ENCODE measurements at regions not wholly inside any gene's neighbourhood (a gene's known extent, or its start where the extent isn't known, plus 50 kb on each side); places are given as distances from the start of the nearest gene placed in this dataset.

DNA sequence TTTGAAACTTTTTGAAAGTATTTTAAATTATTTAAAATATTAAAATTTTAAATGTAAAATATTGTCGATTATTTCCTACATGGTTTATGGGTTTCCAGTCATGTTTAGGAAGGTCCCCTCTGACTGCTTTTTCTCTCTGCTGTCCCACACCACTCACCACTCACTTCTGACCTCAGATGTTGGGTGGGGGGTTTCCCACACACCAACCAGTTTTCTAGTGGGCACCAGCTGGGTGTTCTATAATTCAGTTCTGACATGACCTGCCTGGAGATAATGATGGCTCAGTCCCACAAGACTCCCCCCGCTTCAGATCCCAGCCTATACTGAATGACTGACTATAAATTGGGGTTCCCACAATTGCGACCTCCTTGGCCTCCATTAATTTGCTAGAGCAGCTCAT, 310.4 kb downstream of the GADD45G start:
- H3K36me3 ChIP-seq (replicated peaks in 1 of 2), result no peaks in the 10 kb centered on the region
- intact Hi-C loops (cut with DNase I), result no loop called here
- H3K4me1 ChIP-seq (replicated peaks in 1 of 2), result peaks cover 4 to 11% of the 10 kb centered on the region in 2 donors
- no peak overlapping the region for H3K4me3 ChIP-seq
- H3K27ac ChIP-seq, result no peak overlapping the region
- DNase-seq, result no peak
- 86 to 99% (median 94%) methylated on average over 3 of the region's 3 CpGs for WGBS, 4 donors
- TF ChIP-seq POLR2A (IDR thresholded peaks at IDR 0.05), result no peak
- TF ChIP-seq CTCF (IDR thresholded peaks at IDR 0.05), result no peak
- H3K9me3 ChIP-seq (replicated peaks in 1 of 3), result no peaks in the 10 kb centered on the region
- no peaks in the 10 kb centered on the region for H3K27me3 ChIP-seq

DNA sequence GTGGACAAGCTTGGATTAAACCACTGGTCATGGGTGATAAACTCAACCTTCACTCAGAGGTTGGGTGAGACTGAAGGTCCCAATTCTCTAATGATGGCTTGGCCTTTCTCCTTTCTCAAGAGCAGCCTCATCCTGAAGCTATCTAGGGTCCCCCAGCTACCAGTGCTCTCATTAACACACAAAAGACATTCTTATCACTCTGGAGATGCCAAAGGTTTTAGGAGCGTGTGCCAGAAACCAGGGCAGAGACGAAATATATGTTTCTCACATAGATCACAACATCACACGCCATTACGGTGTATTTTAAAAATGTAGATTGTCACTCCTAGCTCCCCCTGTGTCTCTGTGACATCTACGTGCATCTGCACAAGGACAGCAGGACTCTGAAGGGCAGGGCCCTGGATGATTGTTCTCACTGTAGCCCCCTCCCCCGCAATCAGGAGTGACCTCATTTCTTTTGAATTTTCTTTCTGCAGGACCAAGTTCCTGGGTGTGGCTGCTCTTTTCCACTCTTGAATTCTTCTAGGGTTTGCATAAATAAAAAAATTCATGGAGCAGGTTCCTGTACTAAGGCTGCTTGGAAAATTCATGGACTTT, 311.3 kb downstream of the GADD45G start:
- TF ChIP-seq CTCF (IDR thresholded peaks at IDR 0.05) (no peak), POLR2A (IDR thresholded peaks at IDR 0.05) (no peak)
- Histone ChIP-seq H3K4me3 (no peak overlapping the region), H3K27me3 (no peaks in the 10 kb centered on the region), H3K4me1 (replicated peaks in 1 of 2) (peaks cover 4 to 11% of the 10 kb centered on the region in 2 donors), H3K9me3 (replicated peaks in 1 of 3) (no peaks in the 10 kb centered on the region), H3K36me3 (replicated peaks in 1 of 2) (no peaks in the 10 kb centered on the region), H3K27ac (peak overlapping the region in 1 of 5 donors; percentile 23)
- DNase-seq, result no peak
- intact Hi-C loops (cut with DNase I), result no loop called here
- WGBS, 4 donors, result 63 to 80% (median 72%) methylated on average over 6 of the region's 6 CpGs

DNA sequence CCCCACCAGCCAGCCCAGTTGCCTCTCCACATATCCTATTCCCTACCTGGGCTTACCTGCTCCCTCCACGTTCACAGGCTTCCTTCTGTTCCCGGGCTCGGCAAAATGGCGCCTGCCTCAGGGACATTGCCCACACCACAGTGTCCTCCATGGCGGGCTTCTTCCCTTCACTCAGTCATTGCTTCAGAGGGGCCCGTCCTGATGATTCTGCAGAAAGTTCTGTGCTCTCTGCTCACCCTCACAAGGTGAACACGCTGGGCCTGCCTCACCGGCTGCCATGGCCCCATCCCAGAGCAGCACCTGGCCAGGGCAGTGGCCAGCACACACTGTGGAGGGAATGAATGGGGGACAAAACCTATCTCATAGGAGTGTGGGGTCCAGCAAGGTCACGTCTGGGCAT, 313.0 kb downstream of the GADD45G start:
- intact Hi-C loops (cut with DNase I), result no loop called here
- H3K27me3 ChIP-seq, result no peaks in the 10 kb centered on the region
- no peak for TF ChIP-seq CTCF (IDR thresholded peaks at IDR 0.05)
- no peak for TF ChIP-seq POLR2A (IDR thresholded peaks at IDR 0.05)
- 94 to 96% (median 95%) methylated on average over 7 to 9 of the region's 9 CpGs for WGBS, 4 donors
- H3K4me3 ChIP-seq, result no peak overlapping the region
- H3K4me1 ChIP-seq (replicated peaks in 1 of 2), result peaks cover 8 to 14% of the 10 kb centered on the region in 2 donors
- H3K27ac ChIP-seq, result no peak overlapping the region
- H3K9me3 ChIP-seq (replicated peaks in 1 of 3), result no peaks in the 10 kb centered on the region
- H3K36me3 ChIP-seq (replicated peaks in 1 of 2), result no peaks in the 10 kb centered on the region
- DNase-seq, result no peak

DNA sequence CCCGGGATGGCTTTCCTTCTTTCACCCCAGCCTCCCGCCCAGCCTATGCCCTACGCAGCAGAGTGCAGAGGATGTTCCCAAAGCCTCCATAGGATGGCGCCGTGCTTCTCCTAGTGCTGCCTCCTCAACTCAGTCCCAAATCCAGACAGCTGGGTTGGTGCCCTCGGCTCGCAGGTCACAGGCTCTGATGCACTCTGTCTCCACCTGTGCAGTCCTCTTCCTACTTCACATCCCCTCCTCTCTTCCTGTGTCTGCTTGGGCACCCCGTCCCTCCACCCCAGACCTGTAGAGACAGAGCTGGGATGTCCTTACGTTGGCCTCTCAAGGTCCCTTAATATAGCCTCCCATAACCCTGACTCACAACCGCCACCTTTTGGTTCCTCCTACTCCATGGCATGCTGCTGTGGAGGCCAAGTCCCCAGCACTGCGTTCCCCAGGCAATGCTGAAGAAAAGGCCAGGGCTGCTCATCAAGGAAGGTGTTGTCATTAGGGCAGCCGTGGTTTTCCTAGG, 314.4 kb downstream of the GADD45G start:
- Histone ChIP-seq H3K4me3 (no peak overlapping the region), H3K4me1 (replicated peaks in 1 of 2) (peaks cover 16 to 26% of the 10 kb centered on the region in 2 donors), H3K27ac (no peak overlapping the region), H3K9me3 (replicated peaks in 1 of 3) (no peaks in the 10 kb centered on the region), H3K27me3 (no peaks in the 10 kb centered on the region), H3K36me3 (replicated peaks in 1 of 2) (no peaks in the 10 kb centered on the region)
- WGBS, 4 donors, result 52 to 60% (median 58%) methylated on average over 12 of the region's 12 CpGs
- intact Hi-C loops (cut with DNase I), result no loop called here
- DNase-seq, result peak; percentile 52 to 82 (median 73)
- TF ChIP-seq CTCF (IDR thresholded peaks at IDR 0.05), result peak in 4 of 6 experiments; percentile 36 to 58 (median 48)
- no peak for TF ChIP-seq POLR2A (IDR thresholded peaks at IDR 0.05)
